ENCODE measurements at regions not wholly inside any gene's neighbourhood (a gene's known extent, or its start where the extent isn't known, plus 50 kb on each side); places are given as distances from the start of the nearest gene placed in this dataset.
A peak's percentile ranks its signal among the peaks of the same experiment; 100 is the strongest.

DNA sequence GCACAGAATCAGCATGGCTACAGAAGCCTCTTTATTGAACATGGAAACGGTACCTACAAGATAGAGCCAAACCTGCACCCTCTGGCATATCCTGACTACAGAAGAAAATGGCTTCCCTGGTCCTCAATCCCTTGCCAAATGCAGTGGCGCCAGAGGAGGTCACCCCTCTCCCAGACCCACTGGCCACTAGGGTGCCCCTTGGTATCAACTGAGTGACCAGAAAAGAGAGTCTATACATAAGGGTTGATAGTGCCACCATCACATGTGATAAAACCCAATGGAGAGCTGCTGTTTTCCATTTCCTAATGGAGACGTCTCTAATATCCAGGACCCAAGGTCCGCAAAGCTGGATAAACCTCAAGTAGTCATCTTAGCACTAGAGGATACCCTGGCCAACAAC is 52.7 kb upstream of the ALK start:
- no peak for DNase-seq (ENCODE audit: low spot score)

- DNase-seq (ENCODE audit: low spot score): no peak
Measured at GRCh38 chr2:29977284-29977683, 55.9 kb upstream of the ALK start.

DNA sequence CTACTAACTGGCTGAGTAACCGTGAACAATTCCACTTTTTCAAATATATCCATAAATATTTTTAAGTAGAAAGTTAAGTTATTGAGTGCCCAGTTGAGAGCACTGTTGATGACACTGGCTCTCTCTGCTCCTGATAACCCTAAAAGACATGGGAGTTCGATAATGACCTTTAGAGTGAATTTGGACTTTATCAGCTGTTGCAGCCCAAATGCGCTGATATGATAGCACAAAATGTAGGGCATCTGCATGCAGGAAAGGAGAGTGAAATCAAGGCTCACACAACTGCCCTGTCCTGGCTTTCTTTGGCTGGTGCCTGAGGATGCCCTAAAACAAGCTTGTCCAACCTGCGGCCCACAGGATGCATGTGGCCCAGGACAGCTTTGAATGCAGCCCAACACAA is 60.0 kb upstream of the ALK start:
- no peak for DNase-seq (ENCODE audit: low spot score)

- DNase-seq (ENCODE audit: low spot score): no peak
Measured at GRCh38 chr2:29983308-29983707, 61.9 kb upstream of the ALK start.

DNA sequence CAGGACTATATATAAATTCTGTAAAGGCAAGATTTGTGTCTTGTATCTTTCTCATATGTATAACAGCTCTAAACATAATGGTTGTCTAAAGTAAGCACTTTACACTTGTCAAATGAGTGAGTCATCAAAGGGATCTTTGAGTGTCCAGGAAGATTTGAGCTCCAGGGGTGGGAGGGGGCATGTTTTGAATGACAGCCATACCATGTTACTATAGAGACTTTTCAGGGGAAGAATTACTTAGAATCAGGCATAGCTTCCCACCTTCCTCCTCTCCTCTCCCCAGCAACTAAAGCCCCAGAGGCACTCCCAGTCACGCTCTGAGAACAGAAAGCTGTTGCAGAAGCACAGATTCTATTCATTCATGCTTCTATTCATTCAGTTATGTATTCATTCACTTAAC is 65.8 kb upstream of the ALK start:
- DNase-seq (ENCODE audit: low spot score): peak; percentile 92

DNA sequence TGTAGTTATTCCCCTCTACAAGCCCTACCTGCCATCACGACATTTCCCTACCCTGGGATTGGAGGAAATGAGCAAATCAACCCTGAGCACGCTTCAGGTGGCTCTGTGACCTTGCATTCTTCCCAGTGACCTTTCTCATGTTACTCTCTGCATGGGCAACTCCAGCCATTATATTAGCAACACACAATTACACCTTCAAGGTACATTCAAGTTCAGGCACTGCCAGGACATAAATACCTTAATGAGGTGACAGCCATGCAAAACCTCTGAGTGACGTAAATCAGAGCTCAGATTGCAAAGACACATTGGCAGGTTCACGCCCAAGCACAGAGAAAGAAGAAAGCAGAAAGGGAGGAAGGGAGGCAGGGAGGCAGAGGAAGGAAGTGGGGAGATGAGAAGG is 68.7 kb upstream of the ALK start:
- DNase-seq (ENCODE audit: low spot score): no peak

DNA sequence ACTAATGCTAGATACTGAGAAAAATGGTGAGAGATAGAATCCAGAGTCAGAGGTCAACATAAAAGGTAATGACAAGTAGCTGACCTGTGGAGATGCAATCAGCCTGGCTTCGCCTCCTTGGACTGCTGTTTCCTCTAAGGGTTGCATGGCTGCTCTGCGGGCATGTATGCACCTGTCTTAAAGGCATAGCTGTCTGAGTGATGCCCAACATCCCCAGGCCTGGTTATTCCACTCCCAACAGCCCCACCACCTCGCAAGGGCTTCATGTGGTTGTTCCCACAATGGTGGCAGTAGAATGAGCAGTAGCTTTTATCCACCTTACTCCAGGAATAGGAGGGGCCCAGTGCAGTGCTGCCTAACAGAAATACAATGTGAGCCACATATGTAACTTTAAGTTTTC is 69.7 kb upstream of the ALK start:
- DNase-seq (ENCODE audit: low spot score): no peak

DNA sequence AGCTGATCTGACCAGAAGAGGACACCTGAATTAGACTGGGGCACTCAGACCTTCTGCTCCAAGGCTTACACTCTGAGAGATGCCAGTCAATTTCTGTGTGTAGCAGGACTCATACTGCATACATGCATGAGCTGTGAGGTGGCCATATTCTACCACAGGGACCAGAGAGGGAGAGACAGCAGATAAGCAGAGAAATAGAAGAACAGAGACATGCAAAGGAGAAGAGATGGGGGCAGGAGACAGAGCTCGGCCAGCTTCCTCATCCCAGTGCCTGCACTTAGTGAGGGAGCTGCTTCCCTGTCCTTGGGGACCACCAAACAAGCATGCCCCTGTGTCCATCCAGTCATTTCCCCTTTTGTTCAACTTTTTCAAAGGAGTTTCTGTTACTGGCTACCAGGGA is 73.9 kb upstream of the ALK start:
- no peak for DNase-seq (ENCODE audit: low spot score)

- DNase-seq (ENCODE audit: low spot score): no peak
Measured at GRCh38 chr2:30003128-30003527, 81.7 kb upstream of the ALK start.

DNA sequence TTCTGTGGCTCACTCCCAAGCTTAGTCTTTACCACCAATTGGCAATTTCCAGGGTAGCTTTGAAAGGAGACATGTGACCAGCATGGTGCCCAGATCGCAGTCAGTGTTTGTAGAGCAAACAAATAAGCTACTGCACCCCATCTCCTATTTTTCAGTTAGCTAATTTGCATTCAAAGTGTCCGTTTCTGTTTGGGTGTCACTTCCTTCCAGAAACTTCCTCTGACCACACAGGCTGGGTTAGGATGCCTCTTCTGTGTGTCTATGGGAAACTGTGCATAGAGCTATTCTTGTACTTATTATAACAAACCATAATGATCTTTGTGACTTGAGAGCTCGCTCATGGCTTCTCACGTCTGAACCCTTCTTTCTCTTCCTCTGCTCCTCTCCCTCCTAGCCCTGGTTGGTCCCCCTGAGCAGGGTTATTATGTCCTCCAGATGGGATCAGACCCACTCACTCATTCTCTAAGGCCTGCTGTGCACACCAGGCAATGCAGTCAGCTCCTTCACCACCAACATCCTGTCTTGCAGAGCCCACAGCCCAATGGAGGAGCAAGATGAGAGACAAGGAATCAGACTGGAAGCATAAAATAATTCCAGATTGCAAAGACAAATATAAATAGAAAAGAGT is 101.2 kb upstream of the ALK start:
- no peak for DNase-seq (ENCODE audit: low spot score)

DNA sequence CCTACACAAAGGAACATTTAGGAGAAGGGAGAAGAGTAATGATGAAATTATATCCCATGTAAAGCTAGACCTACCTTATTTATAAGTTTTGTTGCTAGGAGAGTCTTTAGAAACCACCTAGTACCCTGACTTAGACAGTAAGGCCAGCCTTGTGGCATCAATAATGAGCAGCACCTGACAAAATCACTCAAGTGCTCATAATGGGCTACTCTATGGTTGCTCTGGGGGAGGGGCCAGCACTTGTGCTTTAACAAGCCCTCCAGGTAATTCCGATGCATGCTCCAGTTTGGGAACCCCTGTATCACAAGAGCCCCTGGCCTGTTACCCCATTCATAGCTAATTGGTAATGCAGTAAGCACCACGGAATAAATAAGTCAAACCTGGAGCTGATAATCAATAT is 102.9 kb upstream of the ALK start:
- no peak for DNase-seq (ENCODE audit: low spot score)

DNA sequence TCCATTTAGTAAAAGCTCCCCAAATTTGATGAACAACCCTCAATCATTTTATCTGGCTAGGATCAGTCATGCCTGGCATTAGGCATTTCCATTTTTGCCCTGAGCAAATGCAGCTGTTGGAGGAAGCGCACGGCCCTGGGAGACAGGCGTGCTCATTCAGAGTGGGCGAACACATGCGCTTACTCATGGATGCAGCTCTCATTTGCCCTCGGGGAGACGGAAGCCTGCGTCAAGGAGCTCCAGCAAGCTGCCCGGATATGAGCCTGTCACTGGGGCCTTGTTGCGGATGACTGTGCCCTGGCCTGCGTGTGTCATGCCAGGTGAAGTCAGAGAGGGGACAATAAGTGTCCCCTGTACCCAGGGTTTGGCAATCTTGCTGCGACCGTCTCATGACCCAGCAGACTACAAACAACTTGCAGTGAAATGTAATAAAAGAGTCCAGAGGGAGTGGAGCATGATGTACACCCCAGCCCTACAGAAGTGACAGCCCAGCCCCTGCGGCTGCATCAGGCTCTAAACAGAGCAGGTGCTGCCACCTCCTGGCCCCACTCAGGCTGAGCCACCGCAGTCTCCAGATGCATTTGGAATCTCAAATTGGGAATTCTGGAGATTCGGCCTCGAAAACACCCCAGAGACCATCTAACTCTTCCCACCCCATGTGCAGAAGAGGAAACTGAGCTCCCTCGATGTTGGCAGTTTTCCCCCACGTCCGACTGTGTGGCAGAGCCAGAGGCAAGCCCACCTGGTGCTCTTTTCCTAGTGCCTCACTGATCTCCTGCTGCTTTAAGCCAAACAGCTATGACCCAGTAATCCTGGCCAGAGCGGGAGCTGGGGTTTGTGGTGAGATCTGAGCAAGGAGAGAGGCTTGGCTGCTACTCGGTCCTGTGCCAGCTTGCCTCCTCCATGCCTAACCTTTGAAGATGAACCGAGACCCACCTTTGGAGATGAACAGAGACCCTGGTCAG is 105.0 kb upstream of the ALK start:
- DNase-seq (ENCODE audit: low spot score): peak; percentile 83

- no peak for DNase-seq (ENCODE audit: low spot score)
Measured at GRCh38 chr2:30029804-30030203, 108.4 kb upstream of the ALK start.

DNA sequence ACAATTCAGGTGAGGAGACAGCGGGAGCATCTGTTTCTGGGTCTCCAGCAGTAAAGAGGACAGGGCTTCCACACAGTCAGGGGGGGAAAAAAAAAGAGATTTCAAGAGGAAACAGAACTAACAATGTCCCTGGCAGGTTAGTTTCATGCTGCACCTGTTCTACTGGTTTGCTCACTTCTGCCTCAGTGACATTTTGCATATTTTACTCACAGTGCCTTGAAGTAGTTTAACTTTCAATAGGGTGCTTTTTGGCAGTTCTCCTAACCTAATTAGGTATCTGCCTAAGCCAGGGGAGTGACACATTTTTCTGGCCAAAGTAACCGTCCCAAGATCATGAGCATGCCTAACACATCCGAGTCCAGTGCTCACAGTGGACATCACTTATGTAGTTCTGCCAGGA is 109.0 kb upstream of the ALK start:
- no peak for DNase-seq (ENCODE audit: low spot score)

- no peak for DNase-seq (ENCODE audit: low spot score)
Measured at GRCh38 chr2:30031184-30031583, 109.8 kb upstream of the ALK start.

DNA sequence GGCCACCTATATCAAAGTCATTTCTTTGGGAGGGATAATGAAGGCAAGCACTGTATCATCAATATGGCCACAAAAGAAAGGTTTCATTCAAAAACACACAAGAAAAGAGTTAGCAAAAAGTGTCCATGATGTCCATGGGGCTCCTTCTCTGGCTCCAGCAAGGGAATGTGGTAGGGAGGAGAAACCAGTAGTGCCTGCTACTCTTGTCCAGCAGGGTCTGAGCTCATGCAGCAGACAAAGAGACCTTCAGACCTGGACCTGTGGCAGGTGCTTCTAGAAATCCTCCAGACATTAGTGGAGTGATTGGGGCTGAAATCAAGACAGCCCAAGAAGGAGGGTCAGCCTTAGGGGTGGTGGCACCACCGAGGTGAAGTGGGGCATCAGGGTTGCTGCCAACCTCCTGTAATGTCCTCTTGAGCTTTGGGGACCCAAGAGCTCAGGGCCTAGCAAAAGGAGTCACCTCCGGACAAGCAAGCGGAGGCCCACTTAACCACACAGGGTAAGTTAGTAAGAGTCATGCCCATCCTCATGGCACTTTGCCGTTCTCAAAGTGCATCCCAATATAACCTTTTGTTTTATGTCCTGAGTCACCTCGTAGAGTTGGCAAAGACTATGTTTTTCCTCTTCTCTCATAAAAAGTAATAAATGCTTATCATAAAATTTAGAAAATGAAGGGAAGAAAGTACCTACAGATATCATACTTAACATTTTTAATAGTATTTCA is 112.6 kb upstream of the YPEL5 start:
- DNase-seq (ENCODE audit: low spot score): no peak

DNA sequence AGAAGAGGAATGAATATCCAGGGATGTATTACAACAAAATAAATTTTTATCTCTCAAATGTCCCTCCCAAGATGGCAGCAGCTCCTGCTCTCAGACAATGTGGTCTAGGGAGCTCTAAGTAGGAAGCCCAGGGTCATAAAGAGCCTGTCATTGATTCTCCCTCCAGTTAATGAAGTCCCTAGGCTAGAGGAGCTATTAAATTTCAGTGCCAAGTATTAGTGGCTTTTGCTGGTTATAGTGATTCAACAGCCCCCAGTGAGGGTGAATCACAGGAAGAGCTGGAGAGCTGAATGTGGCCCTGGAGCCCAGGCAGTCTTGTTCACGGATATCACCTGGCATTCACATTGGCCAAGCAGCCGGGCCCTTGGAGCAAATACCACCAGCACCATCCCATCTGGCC is 109.8 kb upstream of the YPEL5 start:
- no peak for DNase-seq (ENCODE audit: low spot score)

GRCh38 chr2:30038419-30038818 is 108.4 kb upstream of the YPEL5 start:
- DNase-seq (ENCODE audit: low spot score): no peak

GRCh38 chr2:30039101-30039500 is 107.7 kb upstream of the YPEL5 start:
- DNase-seq (ENCODE audit: low spot score): no peak

DNA sequence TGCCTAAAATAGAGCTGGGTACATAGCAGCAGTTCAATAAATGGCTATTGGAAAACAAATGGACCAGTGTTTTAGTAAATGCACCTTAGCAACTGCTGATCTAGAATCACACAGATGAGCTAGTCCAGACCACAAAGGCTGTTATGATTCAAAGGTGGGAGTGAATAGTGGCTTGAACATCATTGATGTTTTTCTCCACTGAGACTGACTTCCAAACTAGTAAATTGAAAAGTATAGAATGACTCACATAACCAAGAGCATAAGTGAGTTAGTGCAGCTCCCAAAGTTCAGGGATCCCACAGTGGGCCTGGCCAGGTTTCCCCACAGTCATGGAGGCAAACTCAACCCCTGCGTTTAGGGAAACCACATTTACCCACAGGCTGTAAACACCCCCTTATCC is 106.7 kb upstream of the YPEL5 start:
- DNase-seq (ENCODE audit: low spot score): no peak

GRCh38 chr2:30041884-30042283 is 104.9 kb upstream of the YPEL5 start:
- DNase-seq (ENCODE audit: low spot score): no peak

DNA sequence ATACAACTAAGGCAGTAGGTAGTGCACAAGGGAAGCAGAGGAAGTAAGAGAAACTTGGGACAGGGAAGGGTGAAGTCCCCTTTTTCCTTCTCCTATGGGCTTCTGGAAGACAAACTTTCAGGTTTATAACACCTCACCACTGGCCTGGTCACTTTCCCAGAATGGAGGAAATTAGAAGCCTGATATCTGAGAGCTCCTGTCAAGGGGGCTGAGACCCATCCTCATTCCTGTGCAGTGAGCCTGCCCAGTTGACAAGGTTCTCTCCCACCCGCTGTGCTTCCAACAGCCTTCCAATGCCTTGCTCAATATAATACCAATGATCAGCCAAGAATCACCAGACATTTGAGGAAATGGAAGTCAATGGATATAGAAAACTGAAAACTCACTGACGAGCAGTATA is 100.4 kb upstream of the YPEL5 start:
- no peak for DNase-seq (ENCODE audit: low spot score)

DNA sequence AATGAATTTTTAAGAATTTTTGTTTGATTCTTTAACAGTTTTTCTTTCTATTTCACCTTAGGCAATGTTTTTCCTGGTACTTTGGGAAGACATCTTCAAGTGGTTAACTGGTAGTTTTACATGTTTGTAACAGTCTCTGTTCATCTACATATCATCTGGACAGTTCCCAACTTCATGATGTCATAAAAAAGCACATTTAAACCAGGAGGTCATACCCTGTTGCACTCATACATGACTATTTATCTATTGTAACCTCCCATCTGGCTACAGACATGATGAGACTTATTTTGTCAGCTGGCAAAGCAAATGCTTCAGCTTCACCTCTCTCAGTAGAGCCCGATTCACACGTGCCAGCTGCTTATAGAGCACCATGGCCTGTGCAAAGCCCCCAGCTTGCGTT is 99.8 kb upstream of the YPEL5 start:
- no peak for DNase-seq (ENCODE audit: low spot score)
